ENCODE measurements at regions not wholly inside any gene's neighbourhood (a gene's known extent, or its start where the extent isn't known, plus 50 kb on each side); places are given as distances from the start of the nearest gene placed in this dataset.
"Not testable (repeated sequence)": the region's sequence is repeated elsewhere in the genome, so short reads cannot be mapped to it uniquely, and the experiment has no call there.

DNA sequence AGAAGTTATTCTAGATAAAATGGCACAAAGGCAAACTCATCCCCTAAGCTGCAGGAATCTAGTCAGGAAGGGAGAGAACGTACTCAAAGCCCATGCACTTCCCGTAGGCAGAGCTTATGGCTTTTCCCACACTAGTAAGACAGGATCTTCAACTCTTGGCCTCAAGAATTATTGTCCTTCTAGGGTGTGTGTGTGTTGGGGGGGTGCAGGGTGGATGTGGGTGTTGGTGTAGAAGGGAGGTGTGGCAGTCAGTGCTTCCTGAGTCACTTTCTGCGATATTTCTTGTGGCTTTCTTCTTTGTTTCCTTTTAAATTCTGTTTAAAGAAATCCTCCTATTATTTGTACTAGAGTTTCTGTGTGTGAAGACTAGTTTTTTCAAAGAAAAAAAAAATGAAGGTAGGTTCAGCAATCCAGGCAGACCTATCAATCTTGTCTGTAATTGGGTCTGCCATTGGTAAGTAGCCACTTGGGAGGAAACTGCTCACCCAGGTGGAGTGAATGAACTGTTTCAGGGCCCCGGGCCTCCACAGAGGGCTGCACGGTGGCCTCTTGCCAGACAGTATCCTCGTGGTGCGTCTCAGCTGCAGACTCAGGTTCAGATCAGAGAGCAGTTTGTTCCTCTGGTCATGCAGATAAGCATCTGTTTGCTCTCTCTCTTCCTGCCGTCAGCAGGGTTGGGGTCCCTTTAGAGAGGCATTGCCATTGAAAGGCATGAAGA lies 131.9 kb downstream of the NPR3 start:
- no peak for DNase-seq

DNA sequence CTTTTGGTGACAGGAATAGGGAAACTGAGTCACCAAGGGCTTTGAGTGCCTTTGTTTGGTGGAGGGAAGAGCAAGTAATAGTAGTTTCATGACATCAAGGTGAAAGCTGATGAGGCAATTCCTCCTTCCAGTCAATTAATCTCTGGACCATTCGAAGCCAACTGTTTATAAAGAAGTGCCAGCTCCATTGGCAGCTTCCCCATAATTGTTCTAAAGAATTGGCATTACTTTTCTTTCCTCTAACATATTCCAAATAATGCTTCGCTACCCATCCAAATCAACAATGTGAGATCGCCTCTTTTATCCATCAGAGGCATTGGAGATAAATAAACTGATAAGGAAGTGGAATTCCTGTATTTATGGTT lies 132.4 kb downstream of the NPR3 start:
- no peak for DNase-seq

DNA sequence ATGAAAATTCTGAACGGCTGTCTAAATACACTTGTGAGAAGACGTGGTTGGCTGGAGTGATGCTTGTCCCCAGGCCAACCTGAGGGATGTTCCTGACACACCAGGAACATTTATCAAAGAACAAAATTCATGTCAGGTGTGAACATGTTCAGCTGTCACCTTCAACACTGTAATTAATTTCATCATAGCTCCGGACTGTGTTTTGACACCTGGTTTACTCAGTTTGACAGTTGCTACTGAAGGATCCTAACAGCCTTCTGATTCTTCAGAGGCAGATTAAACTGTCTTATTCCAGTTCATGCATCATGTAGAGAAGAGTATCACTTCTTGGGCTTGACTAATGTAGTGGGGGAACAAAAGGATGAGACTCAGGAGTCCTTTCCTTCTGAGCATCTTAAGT lies 134.1 kb downstream of the NPR3 start:
- DNase-seq, result no peak

DNA sequence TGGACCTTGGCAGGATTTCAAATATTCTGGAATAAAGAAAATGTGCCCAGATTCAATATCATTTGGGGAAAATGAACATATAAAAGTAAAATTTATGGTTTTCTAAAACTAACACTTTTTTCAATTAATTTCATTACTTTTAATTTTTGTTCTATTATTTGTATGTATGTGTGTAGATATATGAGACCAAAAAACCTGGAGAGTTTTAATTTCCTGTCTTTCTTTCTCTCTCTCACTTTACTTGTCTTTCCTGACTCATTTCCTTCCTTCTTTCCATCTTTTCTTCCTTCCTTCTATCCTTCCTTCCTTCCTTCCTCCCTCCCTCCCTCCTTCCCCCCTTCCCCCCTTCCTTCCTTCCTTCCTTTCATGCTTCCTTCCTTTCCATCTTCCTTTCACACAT lies 137.0 kb downstream of the NPR3 start:
- DNase-seq, result no peak

DNA sequence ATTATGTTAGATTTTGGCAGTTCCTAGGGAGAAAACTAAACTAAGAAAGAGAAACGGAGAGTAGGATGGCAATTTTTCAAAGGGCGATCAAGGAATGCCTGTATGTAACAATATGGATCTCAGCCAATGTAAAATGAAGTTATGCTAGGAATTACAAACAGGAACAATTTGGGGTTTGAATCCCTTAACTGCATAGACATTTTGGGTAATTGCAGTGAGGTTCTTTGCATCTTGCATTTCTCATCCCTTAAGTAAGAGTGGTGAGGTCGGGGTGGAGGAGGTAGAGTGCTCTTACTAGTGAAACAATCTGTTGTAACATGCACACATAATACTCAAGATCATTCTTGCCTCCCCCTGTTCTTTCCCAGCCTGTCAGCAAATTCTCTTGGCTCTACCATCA lies 137.6 kb downstream of the NPR3 start:
- DNase-seq, result no peak

DNA sequence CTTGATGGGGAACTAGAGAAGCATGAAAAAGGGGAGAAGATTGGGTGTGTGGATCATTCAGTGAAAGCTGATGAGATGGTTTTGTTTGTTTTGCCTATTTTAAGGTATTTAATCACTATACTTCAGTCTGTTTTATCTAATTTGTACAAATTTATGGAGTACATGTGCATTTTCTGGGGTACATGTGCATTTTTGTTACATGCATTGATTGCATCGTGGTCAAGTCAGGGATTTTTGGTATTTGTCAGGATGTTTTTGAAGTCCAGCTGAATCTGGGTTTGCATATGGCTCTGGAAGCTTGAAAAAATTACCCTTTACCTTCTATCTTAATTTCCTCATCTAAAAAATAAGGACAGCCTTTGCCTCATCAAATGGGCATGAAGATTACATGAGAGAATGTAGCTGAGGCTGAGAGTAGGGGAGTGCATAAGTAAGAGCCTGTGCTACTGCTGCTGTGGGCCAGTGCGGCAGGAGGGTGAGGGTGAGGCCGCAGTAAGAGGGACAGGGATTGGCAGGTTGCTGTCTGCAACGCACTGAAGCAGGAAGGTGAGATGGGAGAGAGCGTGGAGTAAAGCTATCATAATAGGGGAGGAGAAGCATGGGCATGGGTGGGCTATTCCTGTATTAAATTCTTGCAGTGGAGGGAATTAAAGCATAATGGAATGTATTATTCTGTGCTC lies 139.8 kb downstream of the NPR3 start:
- no peak for DNase-seq

DNA sequence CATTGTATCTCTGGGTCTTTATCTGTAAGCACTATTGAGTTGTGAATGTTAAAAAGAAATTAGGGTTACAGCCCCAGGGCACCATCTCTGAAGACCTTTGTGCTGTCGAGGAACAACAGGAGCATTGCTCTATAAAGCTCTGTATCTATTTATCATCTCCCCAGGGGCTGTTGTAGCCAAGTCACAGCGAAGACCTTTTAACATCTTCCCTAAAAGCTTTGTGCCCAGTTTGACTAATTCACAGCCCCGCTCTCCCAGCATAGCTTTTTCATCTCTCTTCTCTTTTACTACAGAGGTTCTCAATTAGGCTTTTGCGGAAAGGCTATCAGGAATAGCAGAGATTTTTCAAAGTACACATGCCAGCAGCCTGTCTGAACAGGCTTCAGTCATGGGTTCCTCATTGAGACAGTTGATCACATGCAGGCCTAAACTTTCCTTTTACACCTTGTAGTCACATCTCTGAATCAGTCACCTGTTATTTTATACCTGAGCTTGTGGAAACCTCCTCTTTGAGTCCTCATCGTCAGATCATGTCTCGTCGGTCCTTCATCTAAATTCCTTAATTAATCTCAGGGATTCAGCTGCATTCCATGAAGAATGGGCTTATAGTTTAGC lies 140.5 kb downstream of the NPR3 start:
- no peak for DNase-seq

DNA sequence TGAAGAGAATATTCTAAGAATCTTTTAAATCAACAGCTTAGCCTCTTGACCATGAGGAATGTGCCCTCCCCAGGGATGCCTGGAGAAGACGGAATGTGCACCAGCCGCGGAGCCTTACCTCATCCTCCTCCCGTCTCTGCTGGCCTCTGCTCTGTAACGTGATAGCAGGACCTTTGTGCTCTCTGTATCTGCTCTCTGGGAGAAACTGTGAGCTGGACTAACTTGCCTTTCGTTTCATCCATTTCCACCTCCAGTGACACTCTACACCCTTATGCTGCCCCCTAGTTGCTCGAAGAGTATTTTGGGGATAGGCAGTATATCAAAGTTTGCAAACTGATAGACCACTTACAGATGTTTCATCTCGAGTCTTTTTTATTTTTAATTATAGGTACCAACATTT lies 141.4 kb downstream of the NPR3 start:
- no peak for DNase-seq

DNA sequence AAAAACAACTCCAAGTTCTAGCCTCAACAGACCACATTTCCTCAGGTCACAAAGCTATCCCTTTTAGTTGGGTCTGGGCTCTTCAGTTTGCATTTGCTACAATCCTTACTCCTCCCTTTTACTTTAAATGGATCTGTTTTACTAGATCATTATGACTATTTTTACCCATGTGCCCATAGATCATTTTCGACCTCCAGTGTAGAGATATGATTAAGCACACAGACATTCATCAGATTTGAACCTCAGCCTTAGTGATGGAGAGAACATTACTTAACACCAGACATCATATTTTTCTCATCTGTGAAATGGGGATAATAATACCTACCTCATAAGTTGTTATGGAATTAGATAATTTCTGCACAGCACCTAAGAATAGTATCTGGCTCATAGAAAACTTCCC lies 141.9 kb downstream of the NPR3 start:
- no peak for DNase-seq

DNA sequence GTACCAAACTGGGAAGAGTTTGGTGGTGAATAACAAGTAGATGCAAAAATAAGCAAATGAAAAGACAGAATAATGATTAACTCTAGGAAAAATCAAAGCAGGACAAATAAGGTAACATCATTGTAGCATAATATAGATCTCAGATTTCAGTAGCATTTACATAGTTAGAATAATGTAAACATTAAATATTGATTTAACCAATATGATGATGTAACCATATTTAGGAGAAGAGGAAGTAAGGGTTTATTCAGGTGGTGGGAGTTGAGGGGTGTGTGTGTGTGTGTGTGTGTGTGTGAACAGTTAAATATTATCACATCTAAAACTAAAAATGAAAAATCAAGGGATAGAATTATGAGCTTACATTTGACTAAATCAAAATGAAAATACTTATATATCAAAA lies 143.4 kb downstream of the NPR3 start:
- DNase-seq, result no peak

DNA sequence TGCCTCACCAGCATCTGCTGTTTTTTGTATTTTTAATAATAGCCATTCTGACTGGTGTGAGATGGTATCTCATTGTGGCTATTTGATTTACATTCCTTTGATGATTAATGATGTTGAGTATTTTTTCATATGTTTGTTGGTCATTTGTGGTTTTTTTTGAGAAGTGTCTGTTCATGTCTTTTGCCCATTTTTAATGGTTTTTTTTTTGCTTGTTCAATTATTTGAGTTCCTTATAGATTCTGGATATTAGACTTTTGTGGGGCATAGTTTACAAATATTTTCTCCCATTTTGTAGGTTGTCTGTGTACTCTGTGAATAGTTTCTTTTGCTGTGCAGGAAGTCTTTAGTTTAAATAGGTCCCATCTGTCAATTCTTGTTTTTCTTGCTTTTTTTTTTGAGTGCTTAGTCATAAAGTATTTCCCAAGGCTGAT lies 148.1 kb downstream of the NPR3 start:
- DNase-seq, result no peak

DNA sequence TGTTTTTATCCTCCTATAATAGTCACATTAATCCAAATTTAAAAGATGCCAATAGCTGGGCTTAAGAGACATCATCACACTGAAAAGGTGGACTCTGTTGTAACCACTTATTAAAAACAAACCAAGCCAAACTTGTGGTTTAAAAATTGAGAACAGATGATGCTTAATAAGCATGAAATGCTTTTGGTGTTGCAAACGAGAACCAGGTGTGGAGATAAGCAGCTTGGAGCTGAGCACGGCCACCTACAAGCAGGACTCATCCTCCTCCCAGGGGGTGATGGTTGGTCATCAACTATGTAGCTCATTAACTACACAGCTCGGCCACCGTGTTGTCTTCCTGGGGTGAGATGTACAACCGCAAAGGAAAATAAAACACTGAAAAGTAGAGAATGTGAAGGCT lies 154.4 kb downstream of the NPR3 start:
- DNase-seq, result no peak

DNA sequence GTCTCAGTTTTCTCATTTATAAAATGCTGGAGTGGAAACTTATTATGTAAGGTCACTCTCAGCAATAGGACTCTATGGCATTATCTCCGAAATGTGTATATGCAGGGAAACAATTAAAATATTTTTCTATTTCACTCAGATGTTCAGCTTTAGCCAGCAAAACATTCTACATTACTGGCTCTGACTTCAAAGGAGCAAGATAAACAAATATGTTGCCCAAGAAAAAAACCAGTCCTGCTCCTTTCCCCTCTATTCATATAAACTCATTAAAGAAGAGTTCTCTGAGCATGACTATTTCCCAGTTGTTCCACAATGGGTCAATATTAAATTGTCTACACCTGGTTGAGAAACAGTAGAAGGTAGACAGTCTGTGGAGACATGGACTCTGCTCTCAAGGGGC lies 155.0 kb downstream of the NPR3 start:
- DNase-seq, result no peak

DNA sequence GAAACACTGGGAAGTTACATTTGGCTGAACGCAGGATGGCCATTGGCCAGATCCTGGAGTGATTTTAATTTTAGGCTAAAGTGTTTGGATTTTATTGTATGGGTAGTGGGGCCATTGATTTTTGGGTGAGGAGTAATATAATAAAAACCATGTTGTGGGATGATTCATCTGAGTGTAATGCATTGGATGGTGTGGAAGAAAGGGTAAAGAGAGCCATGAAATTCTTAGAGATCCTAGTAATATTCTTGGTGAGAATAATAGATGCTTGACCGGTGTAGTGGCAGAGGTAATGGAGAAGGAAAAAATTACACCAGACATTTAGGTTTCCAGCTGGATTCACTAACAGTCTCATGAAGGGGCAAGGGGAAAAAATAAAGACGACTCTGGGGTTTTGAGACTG lies 158.1 kb downstream of the NPR3 start:
- no peak for DNase-seq

DNA sequence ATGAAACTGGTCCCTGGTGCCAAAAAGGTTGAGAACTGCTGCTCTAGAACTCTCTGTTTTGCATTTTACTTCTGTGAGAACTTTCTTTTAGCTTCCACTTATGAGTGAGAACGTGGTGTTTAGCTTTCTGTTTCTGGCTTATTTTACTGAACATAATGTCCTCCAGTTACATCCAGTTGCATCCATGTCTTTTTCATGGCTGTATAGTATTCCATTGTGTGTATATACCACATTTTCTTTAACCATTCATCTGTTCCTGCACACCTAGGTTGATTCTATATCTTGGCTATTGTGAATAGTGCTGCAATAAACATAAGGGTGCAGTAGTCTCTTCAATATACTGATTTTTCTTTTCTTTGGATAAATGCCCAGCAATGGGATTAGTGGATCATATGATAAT lies 165.7 kb downstream of the NPR3 start:
- no peak for DNase-seq

DNA sequence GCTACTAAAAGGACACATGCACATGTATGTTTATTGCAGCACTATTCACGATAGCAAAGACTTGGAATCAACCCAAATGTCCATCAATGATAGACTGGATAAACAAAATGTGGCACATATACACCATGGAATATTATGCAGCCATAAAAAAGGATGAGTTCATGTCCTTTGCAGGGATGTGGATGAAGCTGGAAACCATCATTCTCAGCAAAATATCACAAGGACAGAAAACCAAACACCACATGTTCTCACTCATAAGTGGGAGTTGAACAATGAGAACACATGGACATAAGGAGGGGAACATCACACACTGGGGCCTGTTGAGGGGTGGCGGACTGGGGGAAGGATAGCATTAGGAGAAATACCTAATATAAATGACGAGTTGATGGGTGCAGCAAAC lies 168.2 kb downstream of the NPR3 start:
- DNase-seq, result not testable (repeated sequence)

DNA sequence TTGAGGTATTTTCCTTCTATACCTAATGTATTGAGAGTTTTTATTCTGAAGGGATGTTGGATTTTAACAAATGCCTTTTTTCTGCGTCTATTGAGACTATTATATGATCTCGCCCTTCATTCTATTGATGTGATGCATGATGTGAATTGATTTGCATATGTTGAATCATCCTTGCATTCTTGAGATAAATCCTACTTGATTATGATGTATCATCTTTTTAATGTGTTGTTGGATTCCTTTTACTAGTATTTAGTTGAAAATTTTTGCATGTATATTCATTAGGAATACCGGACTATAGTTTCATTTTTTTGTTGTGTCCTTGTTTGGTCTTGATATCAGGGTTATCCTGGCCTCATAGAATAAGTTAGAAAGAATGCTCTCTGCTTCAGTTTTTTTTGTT lies 169.7 kb downstream of the NPR3 start:
- no peak for DNase-seq

DNA sequence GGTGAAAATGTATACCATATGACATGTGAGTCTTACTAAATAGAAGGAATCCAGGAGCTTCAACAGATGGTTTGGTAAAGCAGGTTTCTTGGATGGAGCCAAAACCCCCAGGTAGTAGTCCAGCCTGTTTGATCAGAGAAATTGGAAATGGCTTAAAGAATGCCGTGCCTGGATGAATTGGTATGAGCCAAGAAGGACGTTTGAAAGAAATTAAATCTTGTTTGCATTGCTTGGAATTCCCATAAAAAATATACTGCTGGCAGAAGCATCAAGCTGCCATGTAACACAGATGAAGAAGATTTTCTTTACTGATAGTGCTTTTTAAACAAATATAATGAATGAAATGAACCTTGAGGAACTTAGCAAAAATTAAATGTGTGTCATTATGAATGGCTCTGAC lies 176.3 kb downstream of the NPR3 start:
- DNase-seq, result no peak

DNA sequence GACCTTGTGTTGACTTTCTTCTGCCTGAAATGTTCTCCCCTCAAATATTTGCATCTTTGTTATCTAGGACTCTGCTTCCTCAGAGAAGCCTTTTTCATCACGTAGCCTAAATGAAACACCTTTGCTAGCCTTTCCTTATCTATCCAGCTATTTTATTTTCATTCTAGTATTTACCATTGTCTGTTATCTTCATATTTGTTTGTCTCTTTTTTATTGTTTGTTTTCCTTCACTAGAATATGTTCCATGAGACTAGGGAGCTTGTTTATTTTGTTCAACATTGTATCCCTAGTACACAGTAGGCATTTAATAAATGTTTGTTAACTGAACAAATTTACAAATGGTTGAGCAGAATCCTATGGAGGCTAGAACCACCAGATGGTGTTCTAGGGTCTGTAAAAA lies 178.0 kb downstream of the NPR3 start:
- DNase-seq, result no peak

DNA sequence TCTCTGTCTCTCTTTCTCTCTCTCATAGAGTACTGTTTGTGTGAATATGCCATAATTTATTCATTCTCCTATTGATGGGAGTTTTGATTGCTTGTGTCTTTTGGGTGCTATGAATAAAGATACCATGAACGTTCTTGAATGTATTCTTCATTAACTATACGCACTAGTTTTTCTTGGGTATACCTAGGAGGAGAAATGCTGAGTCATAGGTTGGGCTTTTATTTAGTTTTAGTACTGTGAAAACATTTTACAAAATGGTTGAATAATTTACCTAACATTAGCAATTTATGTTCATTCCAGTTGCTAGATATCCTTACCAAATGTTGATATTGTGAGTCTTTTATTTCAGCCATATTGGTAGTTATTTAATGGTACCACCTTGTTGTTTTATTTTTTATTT lies 192.5 kb downstream of the NPR3 start:
- no peak for DNase-seq

DNA sequence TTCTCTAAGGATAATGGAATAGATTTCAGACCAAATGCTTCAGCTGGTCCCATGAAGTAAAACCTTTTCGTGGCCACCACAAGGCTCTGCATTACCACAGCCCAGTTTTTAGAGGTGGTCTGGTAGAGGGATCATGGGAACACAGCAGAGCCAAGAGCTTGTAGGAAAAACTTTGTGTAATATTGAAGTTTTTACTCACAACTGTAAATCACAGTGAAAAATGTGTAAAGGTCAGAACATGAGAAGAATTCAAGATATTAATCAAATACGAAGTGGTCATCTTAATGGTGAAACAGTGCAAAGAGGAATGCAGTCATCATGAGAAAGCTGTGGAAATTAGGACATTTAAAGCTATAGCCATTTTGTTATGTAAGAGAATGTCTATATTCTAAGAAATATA lies 197.5 kb downstream of the NPR3 start:
- no peak for DNase-seq

DNA sequence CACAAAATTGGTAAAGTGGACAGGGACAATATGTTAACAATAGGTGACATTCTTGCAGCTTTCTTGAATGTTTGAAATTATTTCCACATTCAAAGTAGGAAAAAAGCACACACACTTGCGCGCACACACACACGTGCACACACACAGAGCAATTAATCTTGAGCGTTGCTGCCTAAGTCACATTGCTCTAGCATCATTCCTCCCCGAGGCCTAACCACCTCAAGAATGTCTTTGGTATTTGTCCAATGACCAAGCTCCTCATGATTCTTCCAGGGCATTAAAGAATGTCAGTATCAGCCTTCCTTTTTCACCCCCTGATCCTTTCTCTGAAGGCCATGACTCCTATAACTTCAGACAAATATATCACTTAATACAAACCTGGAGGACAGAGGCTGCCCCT lies 198.1 kb downstream of the NPR3 start:
- no peak for DNase-seq

DNA sequence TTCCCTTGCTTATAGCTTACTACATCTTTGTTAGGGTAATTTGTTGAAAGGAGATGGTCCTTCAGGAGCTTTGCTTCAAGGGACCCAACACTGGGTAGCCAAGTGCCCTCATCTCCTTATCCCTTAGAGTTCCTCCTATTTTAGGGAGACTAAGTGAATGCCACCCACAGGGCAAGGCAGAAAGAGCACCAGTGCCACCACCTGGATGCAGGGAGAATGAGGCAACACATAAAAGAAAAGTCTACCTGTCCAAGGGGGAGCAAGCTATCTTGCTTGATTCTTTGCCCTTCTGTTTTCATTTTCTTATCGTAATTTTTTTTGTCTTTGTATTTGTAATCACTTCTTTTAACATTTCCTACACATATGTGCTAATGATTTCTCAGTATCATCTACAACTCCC lies 205.5 kb downstream of the NPR3 start:
- DNase-seq, result no peak

DNA sequence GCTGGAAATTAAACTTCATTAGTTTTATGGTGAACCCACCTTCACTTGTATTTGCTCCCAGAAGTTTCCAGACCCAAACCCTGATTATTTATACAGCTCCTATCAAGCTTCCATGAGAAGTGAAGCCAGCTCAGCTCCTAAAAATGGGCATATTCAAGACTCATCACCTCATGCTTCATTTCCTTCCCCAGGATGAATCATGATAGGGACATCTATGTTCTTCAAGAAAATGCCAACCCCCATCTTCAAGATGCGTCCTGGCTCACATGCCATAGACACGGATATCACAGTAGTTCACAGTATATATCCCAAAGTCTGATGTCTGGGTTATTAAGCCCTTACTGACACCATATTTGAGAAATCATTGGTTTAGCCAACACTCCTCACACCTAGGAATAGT lies 217.6 kb downstream of the NPR3 start:
- no peak for DNase-seq

Data from right lung (tissue), 2 donors.